Limb (tissue), 2 donors: ENCODE measurements at regions not wholly inside any gene's neighbourhood (a gene's known extent, or its start where the extent isn't known, plus 50 kb on each side); places are given as distances from the start of the nearest gene placed in this dataset.
A peak's percentile ranks its signal among the peaks of the same experiment; 100 is the strongest.
"Not testable (repeated sequence)": the region's sequence is repeated elsewhere in the genome, so short reads cannot be mapped to it uniquely, and the experiment has no call there.

Experiments used
- DNase-seq, 2 donors: peaks; one replicate each; pipeline ENCODE4 v3.0.0-alpha.2; 2016; ENCODE audit errors: extremely low spot score in 2 of 2

GRCh38 chr3:191518861-191519260 lies 57.9 kb downstream of the PYDC2 start:
- DNase-seq = no peak

DNA sequence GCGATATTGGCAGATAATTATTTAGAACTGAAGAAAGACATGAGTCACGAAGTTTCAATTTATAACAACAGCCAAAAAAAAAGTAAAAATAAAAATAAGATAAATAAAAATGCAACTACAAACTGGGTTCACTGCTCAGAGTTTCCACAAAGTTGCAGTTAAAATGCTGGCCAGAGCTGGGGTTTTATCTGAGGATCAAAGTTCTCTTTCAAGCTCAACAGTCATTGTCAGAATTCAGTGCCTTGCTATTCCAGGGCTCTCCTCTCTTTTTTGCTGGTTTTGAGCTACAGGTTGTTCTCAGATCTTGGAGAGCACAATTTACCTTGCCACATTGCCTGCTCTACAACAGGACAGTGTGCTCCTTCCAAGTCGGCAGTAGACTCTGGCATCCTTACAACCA lies 60.1 kb downstream of the PYDC2 start:
- DNase-seq = no peak

DNA sequence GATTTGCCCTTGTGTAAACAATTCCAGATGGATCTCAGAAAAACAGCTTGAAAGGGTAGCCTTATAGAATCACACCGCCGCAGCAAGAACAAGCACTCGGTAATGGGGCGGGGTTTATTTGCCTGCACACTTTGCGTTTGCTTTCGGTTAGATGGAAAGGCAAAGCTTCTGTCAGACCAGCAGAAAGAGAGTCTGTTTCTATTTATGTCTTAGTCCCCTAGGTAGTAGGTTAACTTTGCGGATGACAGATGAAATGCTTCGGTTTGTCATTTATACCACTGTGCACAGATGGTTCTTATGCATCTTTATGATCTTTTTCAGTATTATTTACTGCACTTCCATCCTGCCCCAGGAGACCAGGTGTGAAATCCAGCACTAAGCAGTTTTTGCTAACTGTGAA lies 62.2 kb downstream of the PYDC2 start:
- no peak for DNase-seq

- no peak for DNase-seq
Measured at GRCh38 chr3:191528589-191528988, 67.6 kb downstream of the PYDC2 start.

DNA sequence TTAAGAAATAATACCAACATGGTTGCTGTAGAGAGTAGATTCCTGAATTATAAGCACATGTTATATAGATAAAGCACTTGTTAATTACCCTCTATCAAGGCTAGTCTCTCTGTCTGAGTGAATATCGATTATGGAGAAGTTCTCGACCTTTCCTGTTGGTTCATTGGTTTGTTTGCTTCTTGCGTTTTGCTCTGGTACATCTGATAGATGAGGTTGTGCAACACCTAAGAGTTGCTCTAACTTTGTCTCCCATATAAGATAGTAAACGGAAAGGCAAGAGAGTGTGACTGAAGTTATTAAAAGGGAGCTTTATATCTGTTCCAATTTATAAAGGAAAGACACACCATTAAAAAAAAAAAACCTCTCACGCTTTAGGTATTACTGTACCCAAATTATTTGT lies 69.0 kb downstream of the PYDC2 start:
- DNase-seq = no peak

GRCh38 chr3:191531434-191531972 lies 70.5 kb downstream of the PYDC2 start:
- DNase-seq = no peak

DNA sequence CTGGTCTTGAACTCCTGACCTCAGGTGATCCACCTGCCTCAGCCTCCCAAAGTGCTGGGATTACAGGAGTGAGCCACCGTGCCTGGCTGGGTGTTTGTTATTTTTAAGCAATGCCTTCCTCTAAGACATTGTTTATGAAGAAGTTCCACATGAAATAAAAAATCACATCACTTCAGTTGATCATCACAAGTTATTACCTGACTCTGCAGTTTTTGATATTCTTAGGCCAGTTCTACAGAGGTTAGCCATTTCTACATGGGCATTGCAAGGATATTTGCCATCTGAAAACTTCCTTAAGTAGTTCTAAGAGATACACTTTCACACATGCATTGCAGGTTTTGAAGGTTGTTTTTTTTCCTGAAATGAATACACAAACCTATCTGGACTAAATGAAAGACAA lies 82.1 kb downstream of the PYDC2 start:
- DNase-seq = no peak

- DNase-seq = no peak
Measured at GRCh38 chr3:191543897-191544296, 82.9 kb downstream of the PYDC2 start.

DNA sequence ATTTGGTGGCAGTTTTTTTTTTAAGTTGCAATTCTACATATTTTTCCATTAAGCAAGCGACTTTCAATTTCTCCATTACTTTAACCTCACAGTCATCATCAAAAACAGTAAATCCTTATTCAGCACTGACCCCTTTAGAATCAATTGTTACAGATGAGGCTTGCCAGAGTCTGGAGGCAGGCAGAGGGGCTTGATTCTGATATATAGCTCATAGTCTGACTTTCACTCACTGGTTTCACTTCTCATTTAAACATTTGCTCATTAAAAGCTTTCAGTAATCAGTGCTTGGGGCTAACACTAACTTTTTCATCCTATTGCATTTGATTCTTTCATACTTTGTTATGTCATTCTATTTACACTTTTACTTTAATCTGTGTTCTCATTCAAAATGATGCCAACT lies 88.4 kb downstream of the PYDC2 start:
- DNase-seq = no peak

GRCh38 chr3:191555037-191555436 lies 94.1 kb downstream of the PYDC2 start:
- DNase-seq = no peak

DNA sequence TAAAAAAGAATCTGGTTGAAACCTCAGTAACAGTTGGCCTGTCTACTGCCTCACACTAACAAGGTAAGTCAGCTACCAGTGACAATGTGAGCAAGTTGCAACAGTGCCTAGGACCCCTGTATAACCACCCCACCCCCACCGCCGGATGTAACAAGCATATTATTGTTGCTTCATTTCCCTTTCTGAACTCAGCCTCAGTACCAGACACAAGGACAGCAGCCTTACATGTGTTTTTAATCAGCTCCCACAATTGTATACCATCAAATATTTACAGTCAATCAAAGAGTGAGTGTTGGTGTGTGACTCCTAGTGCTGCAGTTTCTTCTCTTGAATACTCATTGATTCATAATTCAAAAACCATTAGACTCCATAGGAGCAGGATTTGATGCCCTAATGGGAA lies 96.4 kb downstream of the PYDC2 start:
- DNase-seq = no peak

DNA sequence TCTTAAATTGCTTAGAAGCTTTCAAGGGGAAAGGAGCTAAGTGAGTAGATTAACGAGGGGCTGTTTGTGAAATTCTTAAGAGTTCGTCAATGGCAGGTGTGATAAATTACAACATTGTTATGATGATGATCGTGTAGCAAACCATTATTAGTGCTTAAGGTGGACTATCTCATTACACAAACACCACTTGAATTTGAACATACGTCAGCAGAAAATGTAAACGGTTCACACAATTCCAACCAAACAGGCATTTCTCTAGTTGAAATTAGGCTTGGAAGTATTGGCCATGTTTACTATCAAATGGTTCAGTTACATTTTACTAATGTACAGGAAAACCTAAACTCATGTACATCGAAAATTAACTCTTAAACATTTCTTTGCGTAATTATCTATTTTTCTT lies 102.8 kb downstream of the PYDC2 start:
- no peak for DNase-seq

GRCh38 chr3:191566469-191566868 lies 105.5 kb downstream of the PYDC2 start:
- DNase-seq = no peak

GRCh38 chr3:191568206-191568605 lies 107.2 kb downstream of the PYDC2 start:
- DNase-seq = no peak

GRCh38 chr3:191592105-191592504 lies 131.1 kb downstream of the PYDC2 start:
- no peak for DNase-seq

DNA sequence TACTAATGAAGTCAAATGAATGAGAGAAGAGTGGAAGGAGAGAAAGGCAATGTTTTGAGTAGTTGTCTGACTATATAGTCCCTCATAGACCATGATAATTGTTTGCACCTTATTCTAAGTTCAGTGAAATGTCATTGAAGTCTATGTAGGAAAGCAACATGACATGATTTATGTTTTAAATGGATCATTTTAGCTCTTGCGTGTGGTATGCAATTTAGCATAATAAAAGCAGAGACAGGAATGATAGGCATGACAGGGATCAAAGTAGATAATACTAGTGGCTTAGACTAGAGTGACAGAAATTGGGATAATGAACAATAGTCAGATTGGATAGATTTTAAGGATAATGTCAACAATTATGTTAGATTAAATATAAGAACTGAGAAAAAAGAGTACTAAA lies 132.5 kb downstream of the PYDC2 start:
- no peak for DNase-seq

GRCh38 chr3:191615511-191615910 lies 154.5 kb downstream of the PYDC2 start:
- DNase-seq = not testable (repeated sequence)

- no peak for DNase-seq
Measured at GRCh38 chr3:191624299-191624698, 163.3 kb downstream of the PYDC2 start.

DNA sequence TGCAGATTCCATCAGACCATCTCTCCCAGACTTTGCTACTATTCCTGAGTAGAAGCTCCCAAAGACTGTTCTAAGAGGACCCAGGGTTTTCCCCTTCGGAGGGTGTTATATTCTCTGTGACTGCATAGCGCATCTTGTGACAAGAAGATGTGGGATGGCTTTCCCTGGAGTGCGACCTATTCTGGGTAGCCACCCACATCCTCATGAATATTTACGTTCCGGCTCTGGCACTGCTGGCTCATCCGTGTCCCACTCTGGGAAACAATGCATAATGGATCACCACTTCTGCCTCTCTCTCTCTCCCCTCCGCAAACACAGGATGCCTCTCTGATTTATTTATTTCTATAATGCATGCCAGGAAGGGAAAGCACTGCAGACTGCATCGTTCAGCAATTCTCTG lies 166.1 kb downstream of the PYDC2 start:
- DNase-seq = peak in 1 of 2 donors; percentile 33

GRCh38 chr3:191628571-191628970 lies 167.6 kb downstream of the PYDC2 start:
- DNase-seq = no peak

GRCh38 chr3:191631496-191631895 lies 170.5 kb downstream of the PYDC2 start:
- no peak for DNase-seq

DNA sequence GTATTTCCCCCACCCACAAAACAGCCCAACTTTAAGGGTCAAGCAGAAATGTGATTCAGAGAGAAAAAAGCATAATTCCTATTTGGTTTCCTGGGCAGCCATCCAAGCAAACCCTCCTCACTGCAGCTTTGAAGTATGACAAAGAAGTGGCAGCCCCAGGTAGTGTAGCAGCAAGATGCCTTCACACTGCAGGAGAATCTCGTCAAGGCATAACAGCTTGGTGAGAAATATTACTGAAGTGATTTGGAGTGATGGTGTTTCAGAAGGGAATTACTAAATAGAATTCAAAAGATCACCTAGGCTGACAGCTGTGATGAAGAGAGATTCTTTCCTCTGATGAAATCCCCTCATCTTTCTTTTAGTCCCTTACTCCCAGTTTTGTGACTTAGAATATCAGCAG lies 173.9 kb downstream of the PYDC2 start:
- DNase-seq = no peak

GRCh38 chr3:191637611-191638010 lies 176.6 kb downstream of the PYDC2 start:
- no peak for DNase-seq

- DNase-seq = no peak
Measured at GRCh38 chr3:191641789-191642188, 180.8 kb downstream of the PYDC2 start.
